Endothelial cell of umbilical vein (primary cell): ENCODE measurements at regions not wholly inside any gene's neighbourhood (a gene's known extent, or its start where the extent isn't known, plus 50 kb on each side); places are given as distances from the start of the nearest gene placed in this dataset.

Experiments
- BruUV-seq: library from RNA; stranded (reverse); fragments of 400-500 nt; replicated peaks from 2 replicates; lab custom pipeline; 2021; lab: Mats Ljungman, UMichigan
- CTCF ChIA-PET: fragments of 300-600, 350-600 bp; sonication (Branson Sonifier 250); formaldehyde crosslinking; loops from one replicate; lab custom pipeline; 2021; ENCODE audit warnings: antibody characterized with exemption, inconsistent platforms; lab: Charles Lee
- POLR2A ChIA-PET: fragments of 300-600, 350-600 bp; sonication (Branson Sonifier 250); formaldehyde crosslinking; loops from one replicate; lab custom pipeline; 2021; ENCODE audit warnings: antibody characterized with exemption, inconsistent platforms; lab: Charles Lee
- DNase-seq: peaks from one replicate; pipeline ENCODE4 v3.0.0-alpha.2; 2011; ENCODE audit warnings: low read depth, low spot score
- FAIRE-seq: peaks from 2 replicates; lab custom pipeline; 2011; peaks lifted over from hg19 to GRCh38; lab: Jason Lieb, UNC
- H2AFZ ChIP-seq: 2 replicates; pipeline ENCODE4 v1.6.0; 2012; ENCODE audit warnings: low read depth, low read length, control low read depth, inconsistent platforms
- H3K27ac ChIP-seq: 2 replicates; pipeline ENCODE4 v1.5.1; 2011; ENCODE audit warnings: low read depth, mild to moderate bottlenecking, control low read depth, low read length, moderate library complexity; ENCODE audit not compliant: insufficient read depth
- H3K27me3 ChIP-seq, 2 experiments: 2 replicates each; pipeline versions ENCODE4 v1.6.0 to v1.6.1; 2011; ENCODE audit warnings: low read length in 2 of 2, mixed read lengths in 1 of 2; ENCODE audit not compliant: control insufficient read depth in 2 of 2, insufficient read depth in 2 of 2
- H3K36me3 ChIP-seq, 2 experiments: 2 replicates in 1 of 2; 3 replicates in 1 of 2; pipeline ENCODE4 v1.5.1; 2011; ENCODE audit warnings: low read length in 2 of 2, mild to moderate bottlenecking in 1 of 2, moderate library complexity in 1 of 2; ENCODE audit not compliant: control insufficient read depth in 2 of 2, insufficient read depth in 2 of 2; ENCODE audit errors: extremely low read depth in 1 of 2
- H3K4me1 ChIP-seq: 3 replicates; pipeline ENCODE4 v1.5.1; 2011; ENCODE audit warnings: mild to moderate bottlenecking, low read length; ENCODE audit not compliant: control insufficient read depth, insufficient read depth; ENCODE audit errors: extremely low read depth
- H3K4me2 ChIP-seq: 2 replicates; pipeline ENCODE4 v1.6.1; 2011; ENCODE audit warnings: low read length, control low read depth, mixed read lengths; ENCODE audit not compliant: insufficient read depth
- H3K4me3 ChIP-seq, 3 experiments: fragments of 200-600 bp in 1 of 3; sonication (generic), shearing (Covaris generic) in 1 of 3; replicated peaks in 1 of 3; 2 replicates each; pipeline ENCODE4 v1.5.1; 2011 to 2016; ENCODE audit warnings: control low read depth in 3 of 3, low read length in 3 of 3, mild to moderate bottlenecking in 2 of 3, inconsistent platforms in 1 of 3, low read depth in 1 of 3, moderate library complexity in 1 of 3; ENCODE audit not compliant: insufficient read depth in 1 of 3
- H3K79me2 ChIP-seq: 2 replicates; pipeline ENCODE4 v1.6.0; 2012; ENCODE audit warnings: low read length, inconsistent platforms; ENCODE audit not compliant: control insufficient read depth, insufficient read depth
- H3K9ac ChIP-seq: replicated peaks from 2 replicates; pipeline ENCODE3; 2011; ENCODE audit warnings: low read length, control low read depth; ENCODE audit not compliant: insufficient read depth; ENCODE audit errors: extremely low read depth
- H3K9me1 ChIP-seq: replicated peaks from 3 replicates; pipeline ENCODE4 v1.6.0; 2011; ENCODE audit warnings: mild to moderate bottlenecking, low read length; ENCODE audit not compliant: control insufficient read depth, insufficient read depth; ENCODE audit errors: extremely low read depth
- H3K9me3 ChIP-seq: replicated peaks from 2 replicates; pipeline ENCODE4 v1.5.1; 2012; ENCODE audit warnings: low read length, inconsistent platforms; ENCODE audit not compliant: control insufficient read depth, insufficient read depth
- H4K20me1 ChIP-seq: replicated peaks from 2 replicates; pipeline ENCODE3; 2011; ENCODE audit warnings: mild to moderate bottlenecking, low read length; ENCODE audit not compliant: control insufficient read depth, insufficient read depth; ENCODE audit errors: extremely low read depth
- CTCF ChIP-seq, 2 donors: IDR thresholded peaks; 1 replicate in 1 of 2; 2 replicates in 1 of 2; pipeline ENCODE4 v1.5.1; 2011; ENCODE audit warnings: low read length in 2 of 2, mild to moderate bottlenecking in 2 of 2, moderate library complexity in 2 of 2, control low read depth in 1 of 2, inconsistent platforms in 1 of 2, low read depth in 1 of 2; ENCODE audit not compliant: insufficient read depth in 1 of 2; ENCODE audit errors: extremely low read depth in 1 of 2
- EZH2 ChIP-seq: IDR thresholded peaks from 2 replicates; pipeline ENCODE4 v1.6.1; 2012; ENCODE audit warnings: borderline replicate concordance, low read depth, mild to moderate bottlenecking, moderate library complexity, low read length, inconsistent platforms; ENCODE audit not compliant: severe bottlenecking
- FOS ChIP-seq: IDR thresholded peaks from 2 replicates; pipeline ENCODE4 v1.6.1; 2011; ENCODE audit warnings: mild to moderate bottlenecking, low read length, moderate library complexity, borderline replicate concordance; ENCODE audit not compliant: insufficient read depth
- GATA2 ChIP-seq: IDR thresholded peaks from 2 replicates; pipeline ENCODE4 v1.7.0; 2011; ENCODE audit warnings: low read depth, mild to moderate bottlenecking, moderate library complexity, mixed read lengths, low read length; ENCODE audit not compliant: insufficient read length, insufficient read depth
- JUN ChIP-seq: IDR thresholded peaks from 2 replicates; pipeline ENCODE4 v1.6.1; 2011; ENCODE audit warnings: borderline replicate concordance, low read depth; ENCODE audit not compliant: insufficient read length, insufficient read depth
- MAX ChIP-seq: IDR thresholded peaks from 2 replicates; pipeline ENCODE4 v1.6.1; 2011; ENCODE audit not compliant: insufficient read depth, insufficient read length
- MYC ChIP-seq: IDR thresholded peaks from one replicate; pipeline ENCODE4 v1.6.1; 2011; ENCODE audit warnings: mild to moderate bottlenecking, low read depth, low read length
- POLR2A ChIP-seq: IDR thresholded peaks from 2 replicates; pipeline ENCODE4 v1.6.1; 2012; ENCODE audit warnings: low read depth, mild to moderate bottlenecking, control low read depth, low read length
- POLR2AphosphoS5 ChIP-seq: IDR thresholded peaks from 2 replicates; pipeline ENCODE4 v1.6.1; 2012; ENCODE audit warnings: low read depth, mild to moderate bottlenecking, control low read depth, low read length, moderate library complexity; ENCODE audit not compliant: insufficient read depth
- dilution Hi-C: fragments of 300-500 bp; cut with MboI; formaldehyde crosslinking; loops from one replicate; pipeline ENCODE4 v1.15.0; 2019; ENCODE audit warnings: low sequenced_read_pairs; ENCODE audit not compliant: extremely low pct_ligation_motif_present
- intact Hi-C: fragments of 100-400 bp; cut with micrococcal nuclease; formaldehyde crosslinking; loops from one replicate; pipeline ENCODE4 v1.10.0; 2022

GRCh38 chr3:139267300-139268246, 76.2 kb upstream of the MRPS22 start:
- ChIA-PET CTCF (no interaction called here), POLR2A (no interaction called here)
- no peaks in the 10 kb centered on the region for H3K4me1 ChIP-seq
- no TSS peak for BruUV-seq
- no peaks in the 10 kb centered on the region for H3K79me2 ChIP-seq
- H3K27ac ChIP-seq, result no peak overlapping the region
- DNase-seq, result no peak
- no peak overlapping the region for H3K4me2 ChIP-seq
- H4K20me1 ChIP-seq, result no peaks in the 10 kb centered on the region
- H3K36me3 ChIP-seq, result no peaks in the 10 kb centered on the region
- no peaks in the 10 kb centered on the region for H3K9me3 ChIP-seq
- no peak overlapping the region for H3K4me3 ChIP-seq
- dilution Hi-C loops, result no loop called here
- intact Hi-C loops, result no loop called here
- FAIRE-seq, result no peak
- no peaks in the 10 kb centered on the region for H3K9me1 ChIP-seq
- no peaks in the 10 kb centered on the region for H3K27me3 ChIP-seq
- H3K9ac ChIP-seq, result no peak overlapping the region
- no peak overlapping the region for H2AFZ ChIP-seq
- TF ChIP-seq MYC, result no peak
- TF ChIP-seq CTCF (IDR thresholded peaks at IDR 0.05; ENCODE audit: extremely low read depth in 1 of 2, insufficient read depth in 1 of 2, low read depth in 1 of 2, low read length in 2 of 2), result no peak
- TF ChIP-seq FOS, result no peak
- TF ChIP-seq EZH2, result no peak

GRCh38 chr3:139269984-139270383, 73.8 kb upstream of the MRPS22 start:
- POLR2A ChIA-PET, result no interaction called here
- Histone ChIP-seq H3K9me1 (no peaks in the 10 kb centered on the region), H4K20me1 (no peaks in the 10 kb centered on the region), H3K4me2 (no peak overlapping the region), H2AFZ (no peak overlapping the region), H3K9ac (no peak overlapping the region), H3K36me3 (no peaks in the 10 kb centered on the region), H3K4me1 (no peaks in the 10 kb centered on the region), H3K27me3 (no peaks in the 10 kb centered on the region), H3K9me3 (no peaks in the 10 kb centered on the region), H3K79me2 (no peaks in the 10 kb centered on the region), H3K4me3 (no peak overlapping the region), H3K27ac (no peak overlapping the region)
- CTCF ChIA-PET, result no interaction called here
- BruUV-seq, result no TSS peak
- no peak for FAIRE-seq
- intact Hi-C loops (no loop called here), dilution Hi-C loops (no loop called here)
- no peak for TF ChIP-seq FOS
- no peak for TF ChIP-seq MAX
- no peak for TF ChIP-seq CTCF (IDR thresholded peaks at IDR 0.05; ENCODE audit: extremely low read depth in 1 of 2, insufficient read depth in 1 of 2, low read depth in 1 of 2, low read length in 2 of 2)
- TF ChIP-seq GATA2, result no peak
- TF ChIP-seq MYC, result no peak
- TF ChIP-seq POLR2AphosphoS5, result no peak
- TF ChIP-seq EZH2, result no peak
- TF ChIP-seq POLR2A, result no peak
- no peak for TF ChIP-seq JUN
- DNase-seq, result no peak
